GM19438 (cell line): ENCODE measurements at regions not wholly inside any gene's neighbourhood (a gene's known extent, or its start where the extent isn't known, plus 50 kb on each side); places are given as distances from the start of the nearest gene placed in this dataset.

Source experiments
- ATAC-seq: cut with Tn5 transposase; IDR thresholded peaks from one replicate; pipeline ENCODE4 v1.9.1; 2021; ENCODE audit warnings: low read depth; ENCODE audit not compliant: unreplicated experiment

DNA sequence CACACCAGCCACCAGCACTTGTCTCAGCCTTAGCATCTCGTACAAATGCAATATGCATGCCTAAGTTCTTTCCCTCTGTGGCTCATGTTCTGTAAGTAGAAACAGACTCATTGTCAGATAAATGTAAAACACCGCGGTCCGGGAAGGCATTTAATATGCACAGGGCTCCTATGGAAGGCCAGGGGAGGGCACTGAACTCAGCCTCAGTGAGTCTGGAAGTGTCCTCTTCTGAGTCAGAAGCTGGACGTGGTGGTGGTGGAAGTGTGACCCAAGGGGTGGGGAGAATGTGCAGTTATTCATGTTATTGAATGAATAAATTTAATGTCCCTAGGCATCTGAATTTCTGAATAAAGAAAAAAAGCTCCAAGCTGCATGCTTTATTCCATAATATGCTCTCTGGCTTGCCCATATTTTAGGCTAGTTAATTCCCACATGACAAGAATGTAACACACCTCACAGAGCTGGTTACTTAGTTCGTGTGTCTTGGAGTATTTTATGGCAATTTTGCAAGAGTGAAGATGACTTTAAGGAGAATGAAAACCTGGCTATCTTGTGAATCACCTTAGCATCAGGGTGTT is 193.1 kb upstream of the GATB start:
- no peak for ATAC-seq

DNA sequence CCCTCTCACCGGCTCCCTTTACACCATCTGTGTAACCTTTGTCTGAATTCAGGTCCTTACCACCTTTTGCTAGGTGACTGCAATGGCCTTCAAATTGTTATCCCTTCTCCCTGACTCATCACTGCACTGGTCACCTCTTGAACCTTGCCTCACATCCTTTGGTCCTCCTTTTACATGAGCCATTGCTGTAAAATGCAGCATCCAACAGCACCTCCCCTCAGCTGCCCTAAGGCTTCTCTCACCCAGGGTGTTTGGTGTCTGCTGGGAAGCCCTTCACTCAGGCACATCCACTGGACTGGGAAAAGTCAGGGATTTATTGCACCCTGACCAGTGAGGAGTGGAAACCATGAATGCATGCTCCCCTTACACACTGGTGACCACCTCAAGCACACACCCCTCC is 192.5 kb upstream of the GATB start:
- no peak for ATAC-seq

DNA sequence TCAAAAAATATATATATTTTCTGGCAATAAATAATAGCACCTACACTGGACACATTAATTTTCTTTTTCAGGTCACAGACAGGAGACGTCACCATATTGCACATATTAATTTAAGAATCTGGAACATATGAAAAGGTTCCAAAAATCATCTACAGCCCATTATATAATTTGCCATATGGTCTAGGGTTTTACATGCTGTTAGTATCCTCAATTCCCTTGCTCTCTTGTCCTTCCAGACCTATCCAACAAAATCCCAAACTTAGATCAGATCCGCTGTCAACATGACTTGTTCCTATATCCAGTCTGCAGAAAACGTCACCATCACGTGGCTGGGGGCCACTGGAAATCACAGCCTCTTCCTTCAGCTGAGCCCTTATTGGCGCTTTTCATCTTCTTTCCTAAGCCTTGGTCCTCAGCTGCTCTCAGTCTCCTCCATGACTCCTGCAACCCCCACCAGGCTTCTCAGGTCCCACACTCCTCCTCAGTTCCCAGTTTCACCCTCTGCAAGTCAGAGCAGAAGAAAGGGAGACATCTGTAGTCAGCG is 192.0 kb upstream of the GATB start:
- ATAC-seq, result no peak

DNA sequence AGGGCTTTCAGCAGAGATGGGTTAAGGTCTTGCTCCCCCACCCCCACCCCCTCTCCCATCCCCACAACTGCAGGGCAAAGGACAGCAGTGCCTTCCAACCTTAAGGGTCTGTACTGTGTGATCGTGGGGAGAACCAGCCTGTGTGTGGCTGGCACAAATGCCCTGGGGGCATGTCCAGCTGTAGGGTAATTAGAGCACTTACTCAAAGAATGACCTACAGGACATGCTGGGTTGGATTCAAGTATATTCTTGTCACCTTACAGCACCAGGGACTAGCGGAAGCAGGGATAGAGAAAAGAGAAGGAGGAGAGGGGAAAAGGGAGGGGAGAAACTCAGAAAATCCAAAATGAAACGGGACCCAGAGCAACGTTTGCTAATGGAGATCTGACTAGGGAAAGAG is 191.3 kb upstream of the GATB start:
- ATAC-seq, result no peak

DNA sequence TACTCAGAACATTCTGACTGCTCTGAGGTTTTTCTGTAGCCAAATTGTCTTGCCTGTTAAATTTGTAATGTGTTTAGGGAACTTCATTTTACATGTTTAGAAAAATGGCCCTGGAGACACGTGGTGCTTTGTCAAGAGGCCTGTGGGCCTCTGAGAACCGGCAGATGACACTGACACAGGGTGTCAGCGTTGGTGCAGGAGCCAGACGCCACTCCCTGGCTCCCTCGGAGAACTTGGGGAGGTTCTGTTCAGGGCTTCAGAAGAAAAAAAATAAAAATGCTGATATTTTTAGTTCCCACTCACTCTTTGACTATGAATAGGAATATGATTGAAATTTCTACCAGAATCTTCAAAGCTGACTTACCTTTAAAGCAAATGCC is 190.9 kb upstream of the GATB start:
- no peak for ATAC-seq

DNA sequence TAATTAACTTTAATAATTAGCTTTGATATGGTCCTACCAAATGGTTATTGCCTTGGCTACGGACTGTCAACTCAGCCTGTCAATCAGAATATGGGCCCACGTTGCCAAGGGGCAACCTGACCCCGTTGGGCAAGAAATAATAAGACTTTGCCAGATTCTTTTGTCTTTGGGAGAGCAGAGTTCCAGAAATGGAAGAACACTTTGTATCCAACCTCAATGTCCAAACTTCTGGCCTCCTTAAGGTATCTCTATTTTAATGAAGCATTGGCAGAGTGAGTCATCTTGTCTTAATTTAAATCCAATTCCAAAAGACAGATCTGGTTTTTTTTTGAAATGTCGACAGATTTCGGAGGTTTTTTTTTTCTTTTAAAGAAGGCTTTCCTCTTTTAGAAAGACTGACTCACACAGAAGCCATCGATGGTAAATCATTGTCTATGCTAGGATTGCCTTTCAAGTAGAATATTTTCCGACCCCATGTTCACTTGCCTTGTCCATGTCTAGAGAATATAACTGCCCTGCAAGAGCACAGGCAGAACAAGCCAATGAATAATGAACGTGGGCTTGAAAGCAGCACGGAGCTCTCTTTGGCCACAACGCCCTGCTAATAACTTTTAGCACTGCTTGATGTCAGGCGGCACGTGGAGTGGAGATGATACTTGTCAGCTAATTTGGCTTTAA is 190.3 kb upstream of the GATB start:
- ATAC-seq, result no peak

DNA sequence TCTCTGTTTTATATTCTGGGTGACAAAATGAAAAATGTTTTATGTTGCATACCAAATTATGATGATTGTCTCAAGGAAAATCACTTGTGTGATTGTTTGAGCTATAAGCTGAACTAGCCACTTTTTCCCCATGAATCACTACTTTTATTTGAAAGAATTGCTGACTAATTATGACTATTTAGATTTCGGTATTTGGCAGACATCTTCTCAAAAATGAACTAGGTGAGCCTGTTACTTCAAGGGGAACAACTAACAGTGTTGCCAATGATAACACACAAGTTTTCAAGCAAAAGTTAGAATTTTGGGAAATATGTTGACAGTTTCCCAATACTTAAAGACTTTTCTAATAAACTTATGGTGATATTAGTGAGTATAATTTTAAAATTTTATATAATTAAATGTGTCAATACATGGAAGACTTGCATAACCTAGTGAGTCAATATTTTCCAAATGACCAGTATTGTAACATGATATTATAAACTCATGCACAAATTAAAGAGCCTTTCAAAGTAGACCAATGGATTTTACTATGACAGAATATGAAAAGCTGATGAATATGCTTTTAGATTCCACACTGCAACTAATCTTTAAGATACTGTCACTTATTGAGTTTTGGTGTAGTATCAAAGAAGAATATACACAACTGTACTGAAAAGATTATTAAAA is 187.7 kb upstream of the GATB start:
- no peak for ATAC-seq

DNA sequence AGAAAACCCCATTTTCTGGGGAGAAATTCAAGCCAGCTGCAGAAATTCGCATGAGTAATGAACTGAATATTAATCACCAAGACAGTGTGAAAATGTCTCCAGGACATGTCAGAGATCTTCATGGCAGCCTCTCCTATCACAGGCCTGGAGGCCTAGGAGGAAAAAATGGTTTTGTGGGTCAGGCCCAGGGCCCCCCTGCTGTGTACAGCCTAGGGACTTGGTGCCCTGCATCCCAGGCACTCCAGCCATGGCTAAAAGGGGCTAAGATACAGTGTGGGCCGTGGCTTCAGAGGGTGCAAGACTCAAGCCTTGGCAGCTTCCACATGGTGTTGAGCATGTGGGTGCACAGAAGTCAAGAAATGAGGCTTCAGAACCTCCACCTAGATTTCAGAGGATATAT is 185.9 kb upstream of the GATB start:
- ATAC-seq, result no peak

DNA sequence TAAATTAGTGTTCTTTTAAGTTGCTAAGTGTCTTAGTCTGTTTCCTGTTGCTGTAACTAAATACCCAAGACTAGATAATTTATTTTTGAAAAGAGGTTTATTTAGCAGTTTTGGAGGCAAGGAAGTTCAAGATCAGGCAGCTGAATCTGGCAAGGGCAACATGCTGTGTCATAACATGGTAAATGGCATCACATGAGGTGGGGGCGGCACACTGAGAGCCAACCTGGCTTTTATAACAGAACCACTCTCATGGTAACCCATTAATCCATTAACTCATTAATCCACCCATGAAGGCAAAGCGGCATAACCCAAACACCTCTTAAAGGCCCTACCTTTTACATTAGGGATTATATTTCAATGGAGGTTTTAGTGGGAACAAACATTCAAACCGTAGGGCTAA is 182.2 kb upstream of the GATB start:
- no peak for ATAC-seq

DNA sequence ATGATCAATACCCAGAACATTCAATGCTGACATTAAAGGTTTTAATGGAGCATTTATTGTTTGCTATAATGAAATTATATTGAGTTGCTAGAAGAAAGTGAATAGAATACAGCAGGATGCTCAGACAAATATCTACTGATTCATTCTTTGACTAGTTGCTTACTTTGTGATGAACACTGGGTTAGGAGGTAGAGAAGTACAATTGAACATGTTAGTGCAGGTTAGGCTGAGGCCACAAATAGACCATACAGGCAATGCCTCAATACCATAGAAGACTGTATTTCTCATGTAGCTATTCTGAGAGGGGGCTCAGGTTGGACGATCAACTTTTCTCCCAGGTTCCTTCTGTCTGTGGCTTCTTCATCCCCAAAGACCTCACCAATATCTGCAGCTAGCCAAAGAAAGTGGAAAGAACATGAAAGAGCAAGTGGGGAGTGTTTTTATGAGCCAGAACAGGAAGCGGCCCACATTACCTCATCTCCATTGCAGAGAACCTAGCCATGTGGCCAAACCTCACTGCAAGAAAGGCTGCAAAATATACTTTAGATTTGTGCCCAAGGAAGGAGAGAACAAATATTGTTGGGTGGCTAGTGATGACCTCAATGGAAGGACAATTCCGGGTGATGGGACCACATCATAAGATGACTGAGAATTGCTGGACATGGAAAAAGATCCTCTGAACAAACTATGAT is 180.3 kb upstream of the GATB start:
- ATAC-seq, result no peak

DNA sequence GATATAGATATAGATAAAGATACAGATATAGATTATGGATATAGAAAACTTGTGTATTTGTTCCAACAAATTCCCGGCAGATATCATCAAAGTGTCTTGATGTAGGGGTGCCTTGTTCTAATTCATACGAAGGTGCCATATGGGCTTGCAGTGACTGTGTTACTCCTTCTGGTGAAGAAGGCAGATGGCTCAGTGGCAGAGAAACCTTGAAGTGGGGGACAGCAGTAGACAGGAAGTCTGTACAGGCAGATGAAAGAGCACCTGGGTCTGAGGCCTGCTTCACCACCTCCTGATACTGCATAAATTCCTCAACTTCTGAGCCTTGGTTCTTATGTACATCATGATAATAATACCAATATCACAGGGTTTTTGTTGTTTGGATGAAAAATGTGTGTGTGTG is 179.5 kb upstream of the GATB start:
- no peak for ATAC-seq

DNA sequence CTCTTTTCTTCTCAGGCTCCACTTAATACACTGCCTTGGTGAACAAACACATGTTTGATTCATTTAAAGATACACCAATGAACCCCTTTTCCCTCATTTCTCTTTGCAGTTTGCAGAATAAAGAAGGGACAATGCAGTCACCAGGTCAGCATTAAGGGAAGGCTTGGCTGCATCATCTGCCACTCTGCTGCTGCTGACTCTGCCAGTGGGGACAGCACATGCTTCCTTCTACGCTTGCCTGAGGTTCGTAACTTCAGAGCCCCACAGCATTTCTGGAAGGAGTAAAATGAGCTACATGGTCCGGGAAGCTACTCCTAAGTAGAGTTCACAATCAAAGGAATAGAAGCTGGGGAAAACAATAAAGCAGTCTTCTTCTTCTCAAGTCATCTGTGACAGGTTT is 178.9 kb upstream of the GATB start:
- no peak for ATAC-seq

DNA sequence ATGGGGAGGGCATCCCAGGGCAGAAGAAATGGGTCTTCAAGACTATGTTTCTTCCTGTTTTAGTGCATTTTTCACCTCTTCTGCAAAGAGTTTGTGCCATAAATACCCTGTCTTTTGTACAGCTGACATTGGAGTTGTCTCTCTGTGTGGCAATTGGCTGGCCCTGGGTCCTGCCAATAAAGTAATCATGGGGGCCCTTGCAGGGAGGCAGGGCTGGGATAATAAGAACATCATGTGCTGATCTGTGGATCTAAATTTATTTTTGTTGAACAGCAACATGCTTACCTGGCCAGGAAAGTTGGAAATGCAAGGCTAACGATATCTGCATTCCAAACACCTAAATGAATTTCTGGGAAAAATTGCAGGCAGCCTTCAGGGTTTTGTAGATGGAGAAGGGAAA is 174.6 kb upstream of the GATB start:
- ATAC-seq, result no peak

DNA sequence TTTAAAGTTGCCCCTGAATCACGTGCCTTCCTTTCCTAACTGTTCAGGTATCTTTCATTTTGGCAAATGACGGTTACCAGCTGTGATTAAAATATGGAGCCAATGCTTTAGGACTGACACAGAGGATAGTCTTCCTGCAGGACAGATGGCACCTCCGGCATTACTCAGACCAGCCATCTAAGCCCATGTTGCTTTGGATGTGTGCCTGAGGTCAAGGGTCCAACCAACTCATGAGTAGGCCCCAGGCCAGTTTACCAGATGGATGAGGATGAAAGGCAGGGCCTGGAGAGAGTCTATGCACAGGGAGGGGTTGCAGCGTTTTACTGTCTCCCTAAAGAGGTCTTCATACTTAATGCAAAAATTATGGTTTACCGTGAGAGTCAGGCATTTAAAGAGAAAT is 174.0 kb upstream of the GATB start:
- no peak for ATAC-seq

DNA sequence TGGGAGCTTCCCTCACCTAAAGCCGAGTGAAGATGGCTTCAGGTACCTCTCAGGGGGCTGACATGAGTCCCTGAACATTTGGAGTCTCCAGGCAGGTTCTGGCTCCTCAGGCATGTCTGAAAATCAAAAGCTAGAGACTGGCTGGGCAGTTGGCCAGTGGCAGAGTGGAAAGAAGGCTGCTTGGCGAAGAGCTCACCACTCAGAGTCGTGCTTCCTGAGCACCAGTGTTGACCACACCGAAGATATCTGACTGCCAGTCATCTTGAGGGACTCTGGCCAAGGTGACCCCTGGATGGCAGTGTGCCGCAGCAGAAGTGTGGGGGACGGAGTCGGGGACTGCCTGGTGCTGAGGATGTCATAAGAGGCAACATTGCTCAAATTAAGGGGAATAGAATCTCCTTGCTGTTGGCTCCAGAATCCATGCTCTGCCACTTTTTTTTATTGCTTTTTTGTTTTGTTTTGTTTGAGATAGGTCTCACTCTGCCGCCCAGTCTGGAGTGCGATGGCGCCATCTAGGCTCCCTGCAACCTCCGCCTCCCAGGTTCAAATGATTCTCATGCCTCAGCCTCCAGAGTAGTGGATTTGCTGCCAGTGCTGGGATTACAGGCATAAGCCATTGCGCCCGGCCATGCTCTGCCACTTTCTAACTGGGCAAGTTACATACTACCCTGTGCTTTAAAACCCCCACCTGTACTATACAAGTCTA is 172.5 kb upstream of the GATB start:
- no peak for ATAC-seq

DNA sequence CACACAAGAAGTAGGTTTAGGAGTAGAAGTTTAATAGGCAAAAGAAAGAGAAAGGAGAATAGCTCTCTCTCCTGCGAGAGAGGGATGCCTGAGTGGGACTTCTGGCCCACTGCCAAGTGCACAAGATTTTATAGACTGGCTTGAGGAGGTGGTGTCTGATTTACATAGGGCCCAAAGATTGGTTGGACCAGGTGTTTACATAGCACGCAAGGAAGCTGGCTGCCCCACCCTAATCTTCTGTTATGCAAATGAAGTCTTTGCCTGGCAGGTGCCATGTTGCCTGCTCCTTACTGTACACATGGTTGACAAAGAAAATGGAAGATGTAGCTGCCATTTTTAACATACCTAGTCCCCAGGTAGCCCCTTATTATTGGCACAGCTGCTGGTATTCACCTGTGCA is 170.8 kb upstream of the GATB start:
- no peak for ATAC-seq

DNA sequence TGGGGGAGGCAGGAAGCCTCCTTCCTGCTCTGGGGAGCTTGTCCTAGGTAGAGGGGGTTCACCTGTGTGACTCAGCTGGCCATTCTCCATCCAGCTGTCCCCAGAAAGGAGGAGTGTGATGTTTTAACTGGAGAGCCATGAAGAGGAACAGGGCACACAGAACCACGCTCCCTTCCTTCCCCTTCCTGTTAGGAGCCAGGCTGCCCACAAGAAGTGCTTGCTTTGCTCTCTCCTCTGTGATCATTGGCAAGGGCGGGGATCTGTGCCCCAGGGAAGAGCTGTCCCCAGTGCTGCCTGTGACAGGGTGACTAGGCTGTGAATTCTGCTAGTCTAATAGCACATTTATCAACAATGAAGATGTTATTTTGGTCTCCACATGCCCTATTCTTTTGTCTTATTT is 169.6 kb upstream of the GATB start:
- no peak for ATAC-seq

DNA sequence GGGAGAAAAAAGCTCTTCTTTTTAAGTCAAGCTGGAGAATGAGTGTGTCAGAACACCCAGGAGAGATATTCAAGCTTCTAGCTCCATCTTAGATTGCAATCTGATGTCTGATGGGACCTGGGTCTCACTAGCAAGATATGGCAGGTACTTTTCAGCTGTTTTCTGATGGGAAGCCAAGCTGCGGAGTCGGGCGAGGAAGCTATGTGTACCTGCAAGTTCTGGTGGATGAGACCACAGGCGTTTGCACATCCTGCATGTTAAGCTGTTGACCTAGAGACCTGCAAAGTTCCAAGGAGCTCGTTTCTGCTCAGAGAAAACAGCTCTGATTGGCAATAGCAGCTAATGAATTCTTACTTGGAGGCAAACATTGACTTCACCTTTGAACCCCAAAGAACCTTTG is 167.3 kb upstream of the GATB start:
- no peak for ATAC-seq

DNA sequence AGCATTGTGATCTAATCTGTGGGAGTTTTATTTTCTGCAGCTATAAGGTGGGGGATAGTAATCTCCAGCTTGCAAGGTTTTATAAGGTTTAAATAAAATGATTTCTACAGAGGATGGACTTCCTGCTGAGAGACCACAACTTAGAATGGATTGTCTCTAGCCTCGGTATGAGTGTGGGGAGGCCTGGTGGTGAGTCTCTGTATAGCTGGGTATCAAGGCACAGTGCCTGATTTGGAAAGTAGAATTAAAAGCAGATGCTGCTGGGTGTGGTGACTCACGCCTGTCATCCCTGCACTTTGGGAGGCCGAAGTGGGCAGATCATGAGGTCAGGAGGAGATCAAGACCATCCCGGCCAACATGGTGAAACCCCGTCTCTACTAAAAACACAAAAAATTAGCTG is 162.0 kb upstream of the GATB start:
- no peak for ATAC-seq

DNA sequence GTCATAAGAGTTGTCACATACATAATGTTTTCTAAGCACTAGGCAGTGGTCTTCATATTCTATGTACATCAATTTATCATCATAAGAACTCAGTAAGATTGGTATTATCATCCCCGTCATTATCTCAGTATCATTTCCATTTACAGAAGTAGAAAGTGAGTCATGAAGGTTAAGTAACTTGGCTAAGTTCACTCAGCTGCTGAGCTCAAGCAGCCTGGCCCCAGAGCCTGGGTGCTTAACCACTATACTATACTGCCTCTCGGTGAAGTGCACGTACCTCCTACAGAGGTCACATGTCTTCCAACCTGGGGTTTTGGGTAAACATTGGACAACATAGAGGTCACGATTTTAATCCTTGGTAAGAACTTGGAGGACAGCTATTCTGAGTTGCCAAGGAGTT is 161.5 kb upstream of the GATB start:
- no peak for ATAC-seq

DNA sequence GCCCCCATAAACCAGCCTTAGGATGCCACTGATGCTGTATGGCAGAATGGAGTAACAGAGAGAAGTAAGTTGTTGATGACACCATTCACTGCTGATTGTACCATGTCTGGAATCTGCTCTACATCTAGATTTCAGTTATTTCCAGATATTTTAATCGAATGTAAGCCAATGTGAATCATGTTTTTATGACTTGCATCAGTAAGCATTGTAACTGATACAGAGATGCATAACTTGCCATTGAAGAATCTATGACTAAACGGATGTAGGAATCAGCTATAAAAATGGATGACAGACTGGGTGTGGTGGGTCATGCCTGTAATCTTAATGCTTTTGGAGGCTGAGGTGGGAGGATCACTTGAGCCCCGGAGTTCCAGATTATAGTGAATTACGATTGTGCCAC is 161.0 kb upstream of the GATB start:
- ATAC-seq, result no peak
